ENCODE measurements at regions not wholly inside any gene's neighbourhood (a gene's known extent, or its start where the extent isn't known, plus 50 kb on each side); places are given as distances from the start of the nearest gene placed in this dataset.
"Not testable (repeated sequence)": the region's sequence is repeated elsewhere in the genome, so short reads cannot be mapped to it uniquely, and the experiment has no call there.

DNA sequence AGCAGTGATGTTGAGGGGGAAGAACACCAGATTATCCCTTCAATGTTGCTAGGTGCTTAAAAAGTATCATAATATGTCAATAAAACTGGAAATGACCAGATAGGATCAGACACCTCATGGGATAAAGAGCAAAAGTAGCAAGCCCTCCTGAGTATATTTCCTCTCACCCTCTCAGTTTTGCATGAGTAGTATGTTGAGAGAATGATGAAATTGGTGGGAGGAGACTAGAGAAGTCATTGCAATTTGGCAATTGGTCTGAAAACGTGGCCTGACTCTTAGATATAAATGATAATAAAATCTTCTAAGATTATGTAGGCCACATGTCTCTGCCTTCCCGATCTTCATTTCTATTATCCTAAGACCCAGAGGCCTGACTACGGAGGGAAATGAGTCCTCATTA is 151.2 kb upstream of the ARRDC3 start:
- no peak for DNase-seq (ENCODE audit: low read depth, low spot score)

DNA sequence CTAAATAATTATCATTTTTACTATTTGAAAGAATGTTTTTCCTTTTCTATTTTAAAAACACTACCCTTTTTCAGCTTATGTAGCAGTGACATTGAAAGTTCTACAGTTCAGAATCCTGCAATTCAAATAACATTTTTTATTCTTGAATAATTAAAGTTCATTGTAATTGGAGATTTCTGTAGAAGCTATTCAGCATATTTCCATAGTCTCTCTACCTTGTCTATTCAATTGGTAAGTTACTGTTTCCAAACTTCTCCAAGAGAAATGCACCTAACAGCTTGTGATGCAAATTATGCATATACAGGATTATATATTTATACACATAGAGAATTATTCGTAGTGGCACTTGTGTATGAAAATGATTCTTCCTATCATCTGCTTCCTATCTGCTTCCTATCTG is 149.7 kb upstream of the ARRDC3 start:
- DNase-seq (ENCODE audit: low read depth, low spot score): no peak

DNA sequence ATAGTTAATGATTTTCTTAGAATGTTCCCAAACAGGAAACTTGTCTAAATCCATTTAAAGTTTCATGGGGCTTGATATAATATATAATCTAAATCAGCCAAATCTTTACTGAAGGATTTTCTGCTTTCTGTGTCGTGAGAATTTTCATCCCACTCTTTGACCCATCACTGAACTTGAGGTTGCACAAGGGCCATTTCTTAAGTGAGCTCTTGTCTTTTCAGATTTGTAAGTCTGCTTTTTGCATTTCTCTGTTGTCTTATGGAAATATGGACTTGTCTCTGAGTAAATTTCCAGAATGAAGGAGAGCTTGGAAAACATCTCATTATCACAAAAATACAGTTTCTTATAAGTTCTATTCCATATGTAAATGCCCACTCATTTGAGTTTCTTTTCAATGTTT is 149.2 kb upstream of the ARRDC3 start:
- DNase-seq (ENCODE audit: low read depth, low spot score): no peak

DNA sequence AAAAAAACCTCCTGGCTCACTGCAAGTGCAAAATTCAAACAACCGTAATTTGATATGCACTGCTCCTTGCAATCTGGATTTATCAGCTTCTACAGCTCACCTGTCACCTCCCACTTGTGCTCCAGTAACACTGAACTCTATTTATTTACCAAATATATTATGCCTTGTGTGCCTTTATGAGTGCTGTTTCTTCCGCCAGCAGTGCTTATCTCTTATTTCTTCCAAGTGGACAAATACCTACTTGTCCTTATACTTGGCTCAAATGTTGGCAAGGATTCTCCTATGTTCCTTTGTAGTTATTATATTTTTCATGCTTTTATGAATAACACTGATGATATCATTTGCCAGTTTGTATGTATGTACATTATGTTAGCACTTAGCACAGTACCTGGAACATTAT is 145.7 kb upstream of the ARRDC3 start:
- DNase-seq (ENCODE audit: low read depth, low spot score): no peak

DNA sequence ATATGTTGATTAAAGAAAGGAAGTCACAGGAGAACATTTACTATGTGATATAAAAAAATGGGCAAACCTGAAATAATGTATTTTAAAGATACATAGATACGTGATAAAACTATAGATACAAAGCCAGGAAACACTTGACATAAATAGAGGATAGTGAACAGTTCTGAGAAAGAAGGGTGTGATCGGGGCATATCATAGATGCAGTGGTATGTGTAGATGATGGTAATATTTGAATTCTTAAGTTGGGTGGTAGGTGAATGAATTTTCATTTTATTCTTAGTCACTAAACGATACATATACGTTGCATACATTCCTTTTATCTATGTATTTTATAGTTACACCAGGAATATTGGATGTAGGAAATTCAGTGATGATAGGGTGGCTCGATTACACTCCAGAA is 138.7 kb upstream of the ARRDC3 start:
- no peak for DNase-seq (ENCODE audit: low read depth, low spot score)

DNA sequence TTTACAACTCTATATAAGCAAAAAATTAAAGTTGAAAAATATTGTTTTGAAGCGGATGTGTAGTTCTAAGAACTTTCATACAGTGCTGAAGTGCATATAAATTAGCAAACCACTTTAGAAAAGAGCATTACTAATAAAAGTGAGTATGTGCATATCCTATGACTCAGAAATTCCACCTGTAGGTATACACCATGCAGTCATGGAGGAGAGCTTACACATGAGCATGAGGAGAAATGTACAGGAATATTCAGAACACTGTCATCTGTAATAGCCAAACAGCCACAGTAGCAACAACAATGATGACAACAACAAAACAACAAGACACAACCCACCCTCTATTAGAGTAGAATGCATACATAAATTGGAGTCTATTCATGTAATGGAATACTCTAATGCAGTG is 138.2 kb upstream of the ARRDC3 start:
- DNase-seq (ENCODE audit: low read depth, low spot score): no peak

DNA sequence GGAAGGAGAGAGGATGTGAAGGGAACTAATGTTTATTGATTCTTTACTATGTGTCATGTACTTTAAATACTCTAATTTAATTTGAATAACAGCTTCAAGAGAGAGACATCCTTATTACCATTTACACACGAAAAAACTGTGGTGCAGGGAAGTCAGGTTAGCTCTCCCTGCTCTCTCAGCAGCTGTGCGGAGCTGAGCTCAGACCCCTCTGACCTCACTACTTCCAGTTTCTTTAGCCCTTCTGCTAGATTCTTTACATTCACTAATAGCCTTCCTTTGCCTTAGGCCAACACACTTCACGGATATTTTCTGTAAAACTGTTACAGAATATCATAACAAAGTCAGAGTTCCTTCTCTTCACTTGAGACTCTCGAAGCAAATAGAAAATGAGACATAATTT is 131.3 kb upstream of the ARRDC3 start:
- DNase-seq (ENCODE audit: low read depth, low spot score): no peak

DNA sequence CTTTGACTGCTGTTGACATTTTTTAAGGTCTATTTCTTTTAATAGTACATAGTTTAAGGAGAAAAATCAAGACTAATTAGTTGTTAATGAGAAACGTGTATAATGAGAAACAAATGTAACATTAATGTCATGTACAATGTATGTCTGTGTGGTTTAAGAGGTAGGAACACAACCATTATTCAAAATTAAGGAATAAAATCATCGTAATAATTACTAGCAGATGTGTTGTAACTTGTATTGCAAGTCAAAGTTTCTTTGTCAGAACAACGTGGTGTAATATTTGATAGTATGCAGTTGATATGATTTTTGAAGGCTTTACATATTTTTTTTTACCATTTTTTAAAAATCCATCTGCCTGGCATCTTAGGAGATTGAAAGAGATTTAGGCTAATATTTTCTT is 120.2 kb upstream of the ARRDC3 start:
- DNase-seq (ENCODE audit: low read depth, low spot score): no peak

DNA sequence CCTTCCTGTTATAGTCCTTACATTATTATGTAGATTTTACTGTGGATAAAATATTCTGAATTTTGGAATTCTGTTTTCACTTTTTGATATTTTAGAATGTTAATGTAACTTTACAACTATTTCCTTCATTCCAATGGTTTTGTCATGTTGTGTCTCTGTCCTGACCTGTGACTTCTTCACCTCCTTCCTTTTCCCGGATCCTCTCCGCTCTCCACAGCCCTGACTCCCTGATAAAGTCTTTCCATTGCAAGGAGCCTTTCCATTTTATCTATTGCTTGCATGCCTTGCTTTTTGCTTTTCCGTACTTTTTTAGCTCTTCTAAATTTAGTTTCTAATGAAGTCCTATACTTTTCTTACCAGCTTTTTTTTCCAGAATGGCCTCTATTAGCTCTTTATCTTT is 117.6 kb upstream of the ARRDC3 start:
- no peak for DNase-seq (ENCODE audit: low read depth, low spot score)

DNA sequence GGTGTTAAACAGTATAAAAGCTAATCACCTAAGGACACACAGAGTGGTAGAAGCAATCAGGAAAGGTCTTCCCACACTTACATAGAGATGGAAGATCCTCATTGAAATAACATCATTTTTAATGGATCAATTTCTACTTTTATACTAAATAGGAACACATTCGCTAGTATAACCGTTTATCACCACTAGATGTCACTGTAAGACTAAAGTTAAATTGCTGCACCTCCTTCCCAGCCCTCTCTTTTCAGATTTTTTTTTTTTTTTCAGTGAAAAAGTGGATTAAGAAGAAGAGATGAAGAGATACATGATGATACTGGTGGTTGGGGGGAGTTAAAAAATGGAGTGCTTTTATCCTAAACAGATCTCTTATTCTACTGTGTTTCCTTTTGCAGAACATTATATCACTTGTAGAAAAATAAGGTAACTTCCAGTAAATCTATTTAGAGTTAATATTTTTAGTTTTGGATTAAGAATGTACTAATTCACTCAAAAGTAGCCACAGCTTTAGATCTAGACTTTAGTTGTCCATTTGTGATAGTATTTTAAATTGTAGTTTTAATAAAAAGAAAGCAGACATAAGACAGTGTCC is 116.9 kb upstream of the ARRDC3 start:
- DNase-seq (ENCODE audit: low read depth, low spot score): peak; percentile 71

DNA sequence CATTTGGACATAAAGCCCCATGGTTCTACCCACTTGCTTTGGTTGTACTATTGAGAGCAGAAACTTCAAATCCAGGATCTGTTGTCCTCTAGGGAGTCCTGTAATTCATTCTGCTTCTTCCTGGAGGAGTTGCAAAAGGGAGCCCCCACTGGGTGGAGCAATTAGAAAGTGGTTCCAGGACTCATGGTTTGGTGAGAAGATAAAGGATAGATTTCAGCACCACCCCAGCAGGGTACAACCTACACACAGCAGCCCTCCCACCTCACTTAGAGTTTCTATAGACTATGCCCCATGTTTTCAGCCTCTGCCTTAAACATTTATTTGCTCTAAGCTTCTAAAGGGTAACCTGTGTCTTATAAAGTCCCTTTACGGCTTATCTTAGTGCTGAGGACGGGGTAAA is 112.6 kb upstream of the ARRDC3 start:
- no peak for DNase-seq (ENCODE audit: low read depth, low spot score)

DNA sequence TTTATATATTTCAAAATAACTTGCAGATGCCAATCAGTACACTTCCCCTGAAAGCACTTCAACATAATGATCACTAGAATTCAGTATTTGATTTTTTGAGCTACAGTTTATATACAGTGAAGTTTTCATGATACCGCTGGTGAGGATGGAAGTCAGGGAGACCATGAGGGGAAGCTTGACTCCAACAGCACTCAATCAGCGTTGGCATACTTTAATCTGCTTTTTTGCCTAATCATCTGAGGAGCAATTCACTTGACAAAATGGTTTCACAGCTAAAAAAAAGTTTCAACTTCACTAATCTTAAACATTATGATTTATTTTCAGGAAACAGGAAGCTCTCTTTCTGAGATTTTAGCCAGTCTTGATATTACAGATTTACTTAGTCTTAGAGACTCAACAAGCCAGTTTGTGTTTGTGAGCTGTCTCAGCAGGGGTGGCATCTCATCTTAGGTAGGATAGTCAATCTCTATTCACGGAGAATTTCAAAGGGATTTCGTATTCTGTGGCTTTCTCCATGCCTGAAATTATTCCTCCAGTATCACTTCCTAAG is 111.4 kb upstream of the ARRDC3 start:
- DNase-seq (ENCODE audit: low read depth, low spot score): no peak

DNA sequence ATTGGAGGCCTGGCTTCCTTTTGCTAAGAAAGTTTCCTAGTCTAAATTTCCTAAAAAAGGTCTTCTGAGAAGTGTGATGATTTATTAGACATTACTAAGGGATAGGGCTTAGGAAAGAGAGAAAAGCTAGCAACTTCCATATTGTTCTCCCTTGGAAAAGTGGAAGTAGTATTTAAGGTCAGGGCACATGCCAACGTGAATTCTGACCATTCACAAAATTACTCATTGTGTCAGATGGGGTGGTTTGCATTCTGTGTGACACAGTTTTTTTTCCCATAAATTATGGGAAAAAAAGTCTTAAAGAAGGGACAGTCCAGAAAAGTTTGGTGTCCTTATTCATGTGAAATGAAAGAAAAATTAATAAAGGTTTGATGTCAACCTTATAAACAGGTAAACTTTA is 110.0 kb upstream of the ARRDC3 start:
- DNase-seq (ENCODE audit: low read depth, low spot score): no peak

DNA sequence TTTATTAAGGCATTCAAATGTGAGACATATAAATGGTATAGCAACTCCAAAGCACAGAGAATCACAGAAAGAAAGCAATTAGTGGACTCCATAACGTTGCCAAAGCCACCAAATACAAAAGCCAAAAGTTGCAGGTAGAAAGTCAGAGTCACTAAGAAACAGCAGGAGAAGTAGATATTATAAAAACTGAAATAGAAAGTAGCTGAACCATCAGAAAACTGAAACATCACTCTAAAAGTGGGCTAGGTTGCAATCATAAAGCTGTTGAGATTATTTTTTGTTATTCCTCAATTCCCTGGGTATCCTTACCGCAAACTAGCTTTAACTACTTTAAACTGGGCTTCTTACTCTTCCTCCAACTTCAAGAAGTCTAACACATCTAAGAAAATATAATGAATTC is 108.1 kb upstream of the ARRDC3 start:
- DNase-seq (ENCODE audit: low read depth, low spot score): no peak

DNA sequence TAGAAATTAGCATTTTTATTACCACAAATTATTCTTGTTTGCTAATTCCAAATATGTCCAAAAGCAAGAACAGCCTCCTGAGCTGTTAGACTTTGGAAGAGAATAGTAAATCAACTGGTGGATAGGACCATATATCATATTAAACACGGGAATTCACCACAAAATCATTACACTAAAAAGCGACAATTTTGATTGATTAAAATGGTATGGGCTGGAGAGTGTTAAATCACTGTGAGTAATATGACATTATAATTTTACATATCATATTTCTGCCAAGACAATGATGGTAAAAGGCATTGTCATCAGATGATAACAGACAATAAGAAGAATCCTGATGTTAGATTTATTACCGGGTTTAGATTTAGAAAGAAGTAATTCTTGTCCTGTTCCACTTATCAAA is 107.2 kb upstream of the ARRDC3 start:
- no peak for DNase-seq (ENCODE audit: low read depth, low spot score)

DNA sequence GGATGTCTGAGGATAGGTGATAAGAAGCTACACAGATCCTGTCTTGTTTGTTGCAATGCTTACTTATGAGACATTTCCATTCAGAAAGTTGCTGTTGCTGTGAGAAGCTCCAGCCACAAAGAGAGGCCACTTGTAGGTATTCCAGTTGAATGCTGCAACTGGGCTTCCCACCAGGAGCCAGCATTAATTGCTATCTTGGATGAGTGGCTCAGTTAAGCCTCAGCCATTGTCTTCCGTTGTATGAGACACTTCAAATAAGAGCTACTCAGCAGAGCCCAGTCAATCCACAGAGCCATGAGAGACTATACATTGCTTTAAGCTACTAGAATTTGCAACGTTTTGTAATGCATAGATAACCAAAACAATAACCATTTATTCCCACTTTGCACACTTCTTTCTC is 104.3 kb upstream of the ARRDC3 start:
- no peak for DNase-seq (ENCODE audit: low read depth, low spot score)

DNA sequence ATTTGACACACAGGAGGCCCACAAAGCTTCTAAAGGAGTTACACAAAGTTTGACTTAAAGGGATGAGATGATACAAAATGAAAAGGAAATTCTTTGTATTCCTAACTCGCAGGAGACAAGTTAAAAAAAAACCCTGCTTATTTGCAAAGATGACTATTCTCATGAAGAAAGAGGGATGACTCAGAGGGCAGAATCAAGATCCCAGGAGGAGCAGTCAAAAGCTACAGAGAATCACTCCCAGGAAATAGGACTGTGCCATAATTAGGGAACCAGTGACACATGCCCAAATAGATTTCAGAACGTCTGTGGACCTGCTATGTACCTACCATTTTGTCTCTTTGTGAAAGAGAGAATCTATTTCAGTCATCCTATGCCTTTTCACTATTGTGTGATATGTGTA is 103.5 kb upstream of the ARRDC3 start:
- no peak for DNase-seq (ENCODE audit: low read depth, low spot score)

DNA sequence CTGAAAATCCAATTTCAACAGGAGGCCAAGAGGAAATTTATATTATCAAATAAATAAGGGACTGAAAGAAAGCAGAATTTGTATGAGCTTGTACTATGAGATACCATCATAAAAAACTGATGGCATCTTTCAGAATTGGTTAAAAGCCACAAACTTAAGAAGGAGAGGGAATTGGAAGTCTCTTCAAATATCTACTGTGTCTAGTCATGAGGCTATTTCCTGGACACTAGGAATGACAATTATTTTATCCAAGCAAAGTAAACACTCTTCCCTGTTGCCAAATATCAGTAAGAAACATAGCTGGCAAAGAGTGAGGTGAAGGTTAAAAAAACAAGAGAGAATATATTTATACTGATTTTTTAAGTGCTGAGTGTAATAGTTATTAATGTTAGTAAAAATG is 101.5 kb upstream of the ARRDC3 start:
- no peak for DNase-seq (ENCODE audit: low read depth, low spot score)

DNA sequence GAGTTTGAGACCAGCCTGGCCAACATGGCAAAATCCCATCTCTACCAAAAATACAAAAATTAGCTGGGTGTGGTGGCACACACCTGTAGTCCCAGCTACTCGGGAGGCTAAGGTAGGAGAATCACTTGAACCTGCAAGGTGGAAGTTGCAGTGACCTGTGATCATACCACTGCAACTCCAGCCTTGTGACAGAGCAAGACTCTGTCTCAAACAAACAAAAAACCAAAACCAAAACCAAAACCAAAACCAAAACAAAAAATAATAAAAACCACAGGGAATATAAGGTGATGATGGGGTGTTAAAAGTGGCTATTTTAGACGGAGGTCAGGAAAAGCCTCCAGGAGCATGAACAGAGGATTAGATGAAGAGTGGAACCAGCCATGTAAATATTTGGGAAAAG is 96.3 kb upstream of the ARRDC3 start:
- not testable (repeated sequence) for DNase-seq (ENCODE audit: low read depth, low spot score)

DNA sequence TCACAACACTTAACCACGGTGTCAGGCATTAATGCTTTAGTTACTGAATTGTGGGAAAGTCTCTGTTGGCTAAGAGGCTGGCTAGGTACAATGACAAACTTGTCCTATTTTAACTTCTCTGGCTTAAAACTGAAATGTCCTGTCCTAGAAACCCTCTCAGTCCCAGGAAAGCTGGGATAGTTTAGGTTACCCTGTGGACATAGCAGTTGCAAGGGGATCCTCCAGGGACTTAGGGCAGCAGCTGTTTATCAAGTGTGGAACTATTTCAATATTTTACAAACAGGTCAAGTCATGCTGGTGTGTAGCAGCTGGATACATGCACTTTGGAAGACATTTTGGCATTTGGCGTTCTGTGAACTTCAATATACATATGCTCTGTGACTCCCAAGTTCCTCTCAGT is 95.0 kb upstream of the ARRDC3 start:
- no peak for DNase-seq (ENCODE audit: low read depth, low spot score)

DNA sequence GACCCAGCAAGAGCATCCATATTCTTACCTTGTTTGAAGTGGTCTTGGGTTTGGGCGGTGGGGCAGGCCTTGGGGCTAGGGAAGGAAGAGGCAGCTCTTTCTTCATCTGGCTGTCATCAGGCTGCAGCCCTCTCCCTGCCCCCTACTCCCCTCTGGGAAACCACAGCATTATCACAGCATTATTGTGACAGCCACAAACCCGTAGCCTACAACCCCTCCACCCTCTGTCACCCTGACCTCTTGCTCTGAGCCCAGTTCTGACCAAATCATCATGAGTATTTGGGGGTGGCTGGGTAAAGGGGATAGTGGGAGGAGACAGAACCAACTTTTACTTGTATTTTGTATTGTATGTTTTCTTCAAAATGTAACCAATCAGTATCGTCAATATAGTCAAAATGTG is 94.3 kb upstream of the ARRDC3 start:
- DNase-seq (ENCODE audit: low read depth, low spot score): no peak

DNA sequence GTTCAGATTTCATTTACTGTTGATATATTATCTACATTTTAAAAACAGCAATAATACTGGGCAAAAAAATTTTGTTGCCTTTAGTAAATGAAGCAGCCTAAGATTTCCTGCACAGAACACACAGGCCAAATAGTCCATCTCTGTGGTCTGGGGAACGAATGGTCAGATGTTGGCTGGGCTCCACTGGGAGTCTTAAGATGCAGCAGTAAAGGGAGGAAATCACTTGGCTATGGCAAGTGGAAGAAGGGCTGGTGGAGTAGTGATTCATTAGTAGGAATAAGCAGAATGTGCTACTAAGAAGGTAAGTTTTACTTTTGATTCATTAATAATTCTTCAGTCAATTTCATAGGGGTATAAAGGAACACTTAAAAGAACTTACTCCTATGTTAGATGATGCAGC is 91.1 kb upstream of the ARRDC3 start:
- DNase-seq (ENCODE audit: low read depth, low spot score): peak; percentile 46

DNA sequence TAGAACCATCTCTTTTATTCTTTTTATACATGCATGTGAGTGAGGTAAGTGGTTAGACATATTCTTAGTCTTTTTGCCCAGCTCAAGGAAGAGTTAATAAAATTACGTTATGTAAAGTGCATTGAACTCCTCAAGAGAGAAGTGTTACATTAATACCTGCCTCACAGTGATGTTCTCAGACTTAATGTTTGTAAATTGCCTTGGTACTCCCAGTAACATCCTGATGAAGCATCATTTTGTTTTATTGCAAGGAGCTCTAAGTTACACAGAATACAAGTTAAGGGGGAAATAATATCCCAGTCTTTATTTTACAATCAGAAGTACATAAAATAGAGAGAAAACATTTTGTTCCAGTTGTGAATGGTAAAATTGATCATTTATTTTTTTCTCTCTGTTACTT is 89.5 kb upstream of the ARRDC3 start:
- DNase-seq (ENCODE audit: low read depth, low spot score): no peak

DNA sequence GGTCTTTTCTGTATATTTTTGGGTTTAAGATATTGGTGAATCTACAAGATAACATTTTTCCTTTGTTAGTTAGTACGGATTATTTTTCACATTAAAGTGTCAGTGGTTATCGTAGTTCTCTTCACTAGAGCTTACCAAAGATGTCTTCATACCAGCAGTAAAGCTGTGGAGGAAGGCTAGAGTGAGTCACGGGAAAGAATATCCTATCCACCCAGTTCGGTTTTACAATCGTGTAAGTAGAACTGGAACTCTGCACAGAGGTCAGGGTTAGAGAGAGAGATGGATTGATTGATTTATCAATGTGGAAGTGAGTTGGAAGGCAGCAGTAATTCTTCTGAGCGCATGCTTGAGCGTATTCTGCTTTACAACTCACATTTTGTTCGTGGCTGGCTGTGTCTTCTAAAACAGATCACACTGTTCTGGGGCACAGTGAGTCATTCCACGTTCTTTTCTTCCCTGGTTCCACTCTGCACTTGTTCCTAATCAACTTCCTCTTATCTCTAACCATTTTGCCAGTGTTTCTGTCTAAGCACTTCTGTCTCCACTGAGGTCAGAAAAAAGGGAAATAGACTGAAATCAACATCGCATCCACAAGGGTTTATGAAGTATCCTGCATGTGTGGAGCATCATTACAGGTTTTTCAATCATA is 86.5 kb upstream of the ARRDC3 start:
- DNase-seq (ENCODE audit: low read depth, low spot score): peak; percentile 10
